GM23248 (cell line): ENCODE measurements at regions not wholly inside any gene's neighbourhood (a gene's known extent, or its start where the extent isn't known, plus 50 kb on each side); places are given as distances from the start of the nearest gene placed in this dataset.

ENCODE experiments used
- EZH2 ChIP-seq: fragments of 200-600 bp; sonication (generic); IDR thresholded peaks from 2 replicates; pipeline ENCODE4 v1.6.1; 2018; ENCODE audit warnings: antibody characterized with exemption, mild to moderate bottlenecking; ENCODE audit not compliant: insufficient read depth, poor library complexity, severe bottlenecking
- EZH2phosphoT487 ChIP-seq: fragments of 200-600 bp; sonication (generic); IDR thresholded peaks from 2 replicates; pipeline ENCODE4 v1.6.1; 2018; ENCODE audit warnings: antibody characterized with exemption, moderate library complexity, mild to moderate bottlenecking, low read depth; ENCODE audit not compliant: insufficient read depth

DNA sequence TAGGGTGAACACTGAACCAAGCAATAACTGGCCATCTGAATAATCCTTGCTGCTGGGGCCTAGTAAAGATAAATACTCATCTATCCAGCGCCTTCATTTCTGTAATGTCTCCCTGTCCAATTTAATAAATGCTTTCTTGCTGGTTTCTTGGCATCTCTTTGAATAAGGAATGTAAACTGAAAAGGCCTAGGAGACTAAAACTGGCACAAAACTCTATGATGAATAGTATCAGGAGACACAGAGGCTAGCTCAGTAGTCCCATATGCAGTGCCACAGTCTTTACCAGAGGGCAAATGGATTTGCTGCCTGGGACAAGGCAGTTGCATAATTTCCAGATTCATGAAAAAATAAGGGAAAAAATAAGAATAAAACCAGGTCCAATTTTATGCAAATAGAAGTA, 324.4 kb downstream of the CENPW start:
- TF ChIP-seq EZH2 (no peak), EZH2phosphoT487 (no peak)
